Immature natural killer cell (primary cell): ENCODE measurements at regions not wholly inside any gene's neighbourhood (a gene's known extent, or its start where the extent isn't known, plus 50 kb on each side); places are given as distances from the start of the nearest gene placed in this dataset.
"Not testable (repeated sequence)": the region's sequence is repeated elsewhere in the genome, so short reads cannot be mapped to it uniquely, and the experiment has no call there.

Source experiments
- DNase-seq, 3 donors: peaks; one replicate each; pipeline ENCODE4 v3.0.0; 2022; ENCODE audit warnings: mixed read lengths in 1 of 3
- H3K27ac Mint-ChIP-seq, 6 donors: one replicate each; pipeline ENCODE4 v1.8.0; 2020; ENCODE audit warnings: mixed read lengths in 6 of 6, mild to moderate bottlenecking in 5 of 6, inconsistent platforms in 4 of 6, moderate library complexity in 3 of 6
- H3K27me3 Mint-ChIP-seq, 3 donors: one replicate each; pipeline ENCODE4 v1.8.0; 2020 to 2021; ENCODE audit warnings: low read depth in 3 of 3, mild to moderate bottlenecking in 3 of 3, mixed read lengths in 3 of 3, moderate library complexity in 3 of 3, inconsistent platforms in 1 of 3
- H3K36me3 Mint-ChIP-seq, 3 donors: one replicate each; pipeline ENCODE4 v1.8.0; 2020; ENCODE audit warnings: mixed read lengths in 3 of 3, inconsistent platforms in 2 of 3, mild to moderate bottlenecking in 2 of 3
- H3K4me1 Mint-ChIP-seq, 2 donors: one replicate each; pipeline ENCODE4 v1.8.0; 2020; ENCODE audit warnings: inconsistent platforms in 2 of 2, mild to moderate bottlenecking in 2 of 2, mixed read lengths in 2 of 2, moderate library complexity in 1 of 2
- H3K4me3 Mint-ChIP-seq, 5 donors: one replicate each; pipeline ENCODE4 v1.8.0; 2020; ENCODE audit warnings: mild to moderate bottlenecking in 5 of 5, mixed read lengths in 5 of 5, inconsistent platforms in 3 of 5, moderate library complexity in 3 of 5
- H3K9me3 Mint-ChIP-seq, 6 donors: one replicate each; pipeline ENCODE4 v1.8.0; 2020; ENCODE audit warnings: mild to moderate bottlenecking in 6 of 6, mixed read lengths in 6 of 6, inconsistent platforms in 4 of 6, moderate library complexity in 3 of 6

- Mint-ChIP-seq H3K4me3 (peak overlapping the region; percentile 95 to 100 (median 97)), H3K4me1 (peaks cover 41 to 44% of the 10 kb centered on the region in 2 donors), H3K9me3 (no peaks in the 10 kb centered on the region), H3K36me3 (peaks cover 0 to 7% (median 6%) of the 10 kb centered on the region in 3 donors), H3K27me3 (peaks cover 2 to 6% (median 5%) of the 10 kb centered on the region in 3 donors), H3K27ac (peak overlapping the region; percentile 87 to 99 (median 90))
- DNase-seq = peak; percentile 75 to 82 (median 80)
Observed at GRCh38 chr22:49657275-49657973, 170.2 kb downstream of the BRD1 start.

- H3K27me3 Mint-ChIP-seq, H3K9me3 Mint-ChIP-seq, H3K36me3 Mint-ChIP-seq: not testable (repeated sequence)
- Mint-ChIP-seq H3K4me3 (peak overlapping the region; percentile 95 to 100 (median 97)), H3K27ac (peak overlapping the region; percentile 87 to 99 (median 90)), H3K4me1 (peaks cover 44 to 45% of the 10 kb centered on the region in 2 donors)
- DNase-seq = peak in 2 of 3 donors; percentile 22 to 30
Observed at GRCh38 chr22:49656883-49657274, 170.8 kb downstream of the BRD1 start.

- Mint-ChIP-seq H3K9me3 (no peaks in the 10 kb centered on the region), H3K27me3 (peaks cover 2 to 6% (median 5%) of the 10 kb centered on the region in 3 donors), H3K4me1 (peaks cover 44 to 47% of the 10 kb centered on the region in 2 donors), H3K4me3 (peak overlapping the region; percentile 95 to 100 (median 97)), H3K27ac (peak overlapping the region in 2 of 6 donors; percentile 96 to 99), H3K36me3 (peaks cover 0 to 7% (median 6%) of the 10 kb centered on the region in 3 donors)
- no peak for DNase-seq
Observed at GRCh38 chr22:49656291-49656851, 171.3 kb downstream of the BRD1 start.

DNA sequence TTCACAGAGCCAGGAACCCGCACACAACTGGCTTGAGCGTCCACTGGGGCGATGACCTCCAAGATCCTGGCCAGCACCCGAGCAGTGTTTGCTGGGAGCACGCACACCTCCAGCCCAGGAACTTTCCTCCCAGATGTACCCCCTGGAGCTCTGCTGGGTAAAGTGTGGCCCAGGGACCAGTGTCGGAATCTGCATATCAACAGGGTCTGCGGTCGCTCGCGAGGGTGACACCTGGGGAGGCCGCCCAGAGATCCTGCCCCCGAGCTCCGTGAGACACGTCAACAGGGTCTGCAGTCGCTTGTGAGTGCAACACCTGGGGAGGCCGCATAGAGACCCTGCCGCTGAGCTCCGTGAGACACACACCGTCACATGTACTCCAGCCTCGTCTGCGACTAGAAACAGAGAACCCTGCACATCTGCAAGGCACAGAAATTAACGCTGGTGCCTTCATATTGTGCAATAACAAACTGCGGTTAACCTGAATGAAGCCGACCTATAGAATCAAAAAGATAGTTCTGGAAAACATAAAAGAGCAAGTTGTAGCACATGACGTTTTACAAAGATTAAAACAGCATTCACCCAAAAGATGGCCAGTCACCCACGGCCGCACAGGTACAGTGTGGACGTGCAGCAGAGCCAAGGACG lies 172.4 kb downstream of the BRD1 start:
- Mint-ChIP-seq H3K27me3 (peaks cover 2 to 6% (median 5%) of the 10 kb centered on the region in 3 donors), H3K27ac (peak overlapping the region; percentile 16 to 66 (median 48))

DNA sequence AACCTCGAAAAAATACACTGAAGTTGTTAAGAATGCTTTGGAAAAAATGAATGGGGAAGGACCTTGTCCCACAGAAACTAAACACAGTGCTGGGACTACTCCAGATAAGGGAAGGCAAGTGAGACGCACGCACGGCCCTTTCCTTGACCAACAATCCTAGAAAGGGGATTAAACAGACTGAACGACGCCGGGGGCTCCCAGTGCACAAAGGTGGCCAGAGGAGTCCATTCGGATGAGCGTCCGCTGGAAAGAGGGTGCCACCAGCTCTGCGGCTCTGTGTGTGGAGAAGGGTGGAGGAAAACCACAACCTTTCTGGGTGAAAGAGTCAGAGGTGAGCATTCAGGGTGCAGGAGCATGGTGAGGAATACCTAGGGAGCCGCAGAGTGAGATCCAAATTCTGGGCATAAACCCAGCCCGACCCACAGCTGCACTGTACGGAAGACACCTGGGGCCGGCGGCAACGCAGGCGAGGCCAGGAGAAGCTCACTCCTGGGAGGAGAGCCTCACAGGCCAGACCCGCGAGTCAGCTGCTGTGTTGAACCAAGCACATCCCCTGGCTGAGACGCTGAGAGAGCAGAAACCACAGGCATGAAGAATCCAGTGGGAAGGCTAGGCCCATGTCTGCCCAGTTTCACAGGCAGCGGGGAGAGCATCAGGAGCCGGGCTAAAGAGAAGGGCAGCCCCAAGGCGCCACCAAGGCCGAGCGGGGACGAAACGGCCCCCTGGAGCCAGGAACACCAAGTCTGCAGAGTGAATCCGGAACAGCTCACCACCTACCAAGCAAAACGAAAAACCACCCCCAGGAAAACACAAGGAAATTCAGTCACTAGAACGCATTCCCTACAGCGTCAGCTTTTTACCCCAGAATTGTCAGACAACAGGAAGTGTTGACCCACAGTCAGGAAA lies 177.1 kb downstream of the BRD1 start:
- H3K36me3 Mint-ChIP-seq = peaks cover 0 to 8% (median 7%) of the 10 kb centered on the region in 3 donors
- no peak overlapping the region for H3K4me3 Mint-ChIP-seq
- DNase-seq = no peak
- H3K4me1 Mint-ChIP-seq = peaks cover 33 to 40% of the 10 kb centered on the region in 2 donors
- peaks cover 0 to 3% (median 0%) of the 10 kb centered on the region in 6 donors for H3K9me3 Mint-ChIP-seq
- peak overlapping the region in 1 of 6 donors; percentile 17 for H3K27ac Mint-ChIP-seq
- peaks cover 0 to 3% (median 2%) of the 10 kb centered on the region in 3 donors for H3K27me3 Mint-ChIP-seq

More for the DNA sequence above, 172.4 kb downstream of the BRD1 start:
- peaks cover 0 to 11% (median 7%) of the 10 kb centered on the region in 3 donors for H3K36me3 Mint-ChIP-seq
- DNase-seq = no peak
- H3K4me1 Mint-ChIP-seq = peaks cover 50 to 52% of the 10 kb centered on the region in 2 donors
- H3K9me3 Mint-ChIP-seq = peaks cover 0 to 3% (median 0%) of the 10 kb centered on the region in 6 donors
- peak overlapping the region; percentile 95 to 100 (median 97) for H3K4me3 Mint-ChIP-seq

GRCh38 chr22:49649166-49650068 lies 178.3 kb downstream of the BRD1 start:
- no peak overlapping the region for H3K27ac Mint-ChIP-seq
- H3K4me3 Mint-ChIP-seq = no peak overlapping the region
- H3K36me3 Mint-ChIP-seq = peaks cover 0 to 5% (median 0%) of the 10 kb centered on the region in 3 donors
- peaks cover 0 to 2% (median 1%) of the 10 kb centered on the region in 3 donors for H3K27me3 Mint-ChIP-seq
- H3K9me3 Mint-ChIP-seq = peaks cover 0 to 3% (median 0%) of the 10 kb centered on the region in 6 donors
- no peak for DNase-seq
- peaks cover 22 to 28% of the 10 kb centered on the region in 2 donors for H3K4me1 Mint-ChIP-seq

GRCh38 chr22:49648053-49648452 lies 179.6 kb downstream of the BRD1 start:
- H3K27ac Mint-ChIP-seq = no peak overlapping the region
- H3K36me3 Mint-ChIP-seq = peaks cover 0 to 5% (median 0%) of the 10 kb centered on the region in 3 donors
- no peak overlapping the region for H3K4me3 Mint-ChIP-seq
- H3K27me3 Mint-ChIP-seq = peaks cover 0 to 1% (median 0%) of the 10 kb centered on the region in 3 donors
- peaks cover 0 to 3% (median 0%) of the 10 kb centered on the region in 6 donors for H3K9me3 Mint-ChIP-seq
- H3K4me1 Mint-ChIP-seq = peaks cover 21 to 22% of the 10 kb centered on the region in 2 donors
- no peak for DNase-seq

GRCh38 chr22:49647627-49648026 lies 180.0 kb downstream of the BRD1 start:
- H3K4me3 Mint-ChIP-seq = no peak overlapping the region
- DNase-seq = no peak
- peaks cover 21% of the 10 kb centered on the region in 2 donors for H3K4me1 Mint-ChIP-seq
- no peak overlapping the region for H3K27ac Mint-ChIP-seq
- peaks cover 0 to 1% (median 0%) of the 10 kb centered on the region in 3 donors for H3K27me3 Mint-ChIP-seq
- H3K36me3 Mint-ChIP-seq = peaks cover 0 to 5% (median 0%) of the 10 kb centered on the region in 3 donors
- H3K9me3 Mint-ChIP-seq = peaks cover 0 to 3% (median 0%) of the 10 kb centered on the region in 6 donors

- Mint-ChIP-seq H3K27ac (no peak overlapping the region), H3K9me3 (peaks cover 0 to 3% (median 0%) of the 10 kb centered on the region in 6 donors), H3K4me1 (peaks cover 16 to 21% of the 10 kb centered on the region in 2 donors), H3K4me3 (no peak overlapping the region), H3K36me3 (peaks cover 0 to 5% (median 0%) of the 10 kb centered on the region in 3 donors), H3K27me3 (no peaks in the 10 kb centered on the region)
- DNase-seq = no peak
Observed at GRCh38 chr22:49646876-49647275, 180.8 kb downstream of the BRD1 start.

DNA sequence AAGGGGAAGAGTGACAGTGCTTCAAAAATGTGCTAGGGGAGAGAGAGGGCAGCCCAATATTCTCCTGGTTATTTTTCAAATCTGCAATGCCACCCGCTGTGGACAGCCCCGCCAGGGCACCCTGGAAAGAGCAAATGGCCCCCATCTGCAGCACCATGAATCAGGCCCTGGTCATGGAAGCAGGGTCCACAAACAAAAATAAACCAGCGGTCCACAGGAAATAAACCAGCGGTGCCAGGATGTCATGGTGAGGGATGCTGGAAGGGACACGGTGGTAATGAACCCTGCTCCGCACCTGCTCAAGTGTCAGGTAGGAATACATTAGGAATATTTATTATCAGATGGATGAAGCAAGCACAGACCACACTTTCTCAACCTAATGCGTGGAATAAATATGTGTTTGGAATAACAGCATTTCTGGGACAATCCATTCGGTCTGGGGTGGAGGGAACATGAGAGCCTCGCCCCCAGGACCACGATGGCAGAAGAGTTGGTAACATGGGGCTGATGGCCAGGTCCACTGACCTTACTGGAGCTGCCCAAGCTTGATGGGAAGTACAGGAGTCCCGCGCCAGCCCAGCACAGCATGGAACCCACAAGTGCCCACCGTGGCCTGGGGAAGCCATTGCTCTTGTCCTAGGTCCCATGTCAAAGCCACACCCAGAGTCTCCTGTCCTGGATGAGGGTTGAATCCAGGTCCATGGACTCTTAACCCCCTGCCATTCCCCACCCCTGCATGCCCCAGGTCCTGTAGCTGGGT lies 181.7 kb downstream of the BRD1 start:
- H3K4me3 Mint-ChIP-seq = no peak overlapping the region
- peaks cover 0 to 3% (median 0%) of the 10 kb centered on the region in 6 donors for H3K9me3 Mint-ChIP-seq

GRCh38 chr22:49645257-49645656 lies 182.4 kb downstream of the BRD1 start:
- no peak overlapping the region for H3K27ac Mint-ChIP-seq
- peaks cover 11 to 18% of the 10 kb centered on the region in 2 donors for H3K4me1 Mint-ChIP-seq
- H3K27me3 Mint-ChIP-seq = no peaks in the 10 kb centered on the region
- H3K36me3 Mint-ChIP-seq = no peaks in the 10 kb centered on the region
- DNase-seq = no peak
- H3K4me3 Mint-ChIP-seq = no peak overlapping the region
- no peaks in the 10 kb centered on the region for H3K9me3 Mint-ChIP-seq

More for the DNA sequence above, 181.7 kb downstream of the BRD1 start:
- DNase-seq = no peak
- Mint-ChIP-seq H3K27me3 (no peaks in the 10 kb centered on the region), H3K4me1 (peaks cover 13 to 25% of the 10 kb centered on the region in 2 donors), H3K27ac (no peak overlapping the region), H3K36me3 (peaks cover 0 to 3% (median 0%) of the 10 kb centered on the region in 3 donors)

- Mint-ChIP-seq H3K36me3 (no peaks in the 10 kb centered on the region), H3K4me3 (no peak overlapping the region), H3K9me3 (no peaks in the 10 kb centered on the region), H3K27me3 (peaks cover 0 to 4% (median 0%) of the 10 kb centered on the region in 3 donors), H3K4me1 (peaks cover 2 to 6% of the 10 kb centered on the region in 2 donors), H3K27ac (no peak overlapping the region)
- DNase-seq = no peak
Observed at GRCh38 chr22:49643998-49644397, 183.7 kb downstream of the BRD1 start.
